ENCODE measurements at regions not wholly inside any gene's neighbourhood (a gene's known extent, or its start where the extent isn't known, plus 50 kb on each side); places are given as distances from the start of the nearest gene placed in this dataset.
"Not testable (repeated sequence)": the region's sequence is repeated elsewhere in the genome, so short reads cannot be mapped to it uniquely, and the experiment has no call there.

DNA sequence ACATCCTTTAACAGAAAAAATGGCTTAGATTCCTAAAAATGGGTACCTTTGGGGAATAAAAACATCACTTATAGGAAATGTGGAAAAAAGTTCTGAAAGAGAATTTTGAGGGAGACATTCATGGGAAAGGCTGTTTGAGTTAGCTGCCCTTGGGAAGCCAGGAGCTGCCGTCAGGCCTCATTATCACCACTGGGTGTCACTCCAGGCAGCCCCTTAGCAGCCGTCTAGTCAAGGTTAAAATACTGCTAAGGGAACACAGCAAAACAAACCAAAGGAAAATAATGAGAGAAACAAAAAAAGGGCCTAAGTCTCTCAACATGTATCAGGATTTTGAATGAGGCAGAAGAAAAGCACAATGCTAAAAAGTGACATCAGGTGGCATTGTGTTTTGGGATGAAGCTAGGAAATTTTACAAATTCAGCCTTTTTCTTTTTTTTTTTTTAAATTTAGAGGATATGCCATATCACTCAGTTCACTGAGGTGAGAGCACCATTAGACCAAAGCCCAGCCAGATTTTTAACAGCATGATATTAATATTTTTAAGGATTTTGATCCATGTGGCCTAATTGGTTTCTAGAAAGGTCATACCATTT lies 235.3 kb downstream of the GPAT3 start:
- DNase-seq = peak in 4 of 14 donors; percentile 0 to 20 (median 2)

DNA sequence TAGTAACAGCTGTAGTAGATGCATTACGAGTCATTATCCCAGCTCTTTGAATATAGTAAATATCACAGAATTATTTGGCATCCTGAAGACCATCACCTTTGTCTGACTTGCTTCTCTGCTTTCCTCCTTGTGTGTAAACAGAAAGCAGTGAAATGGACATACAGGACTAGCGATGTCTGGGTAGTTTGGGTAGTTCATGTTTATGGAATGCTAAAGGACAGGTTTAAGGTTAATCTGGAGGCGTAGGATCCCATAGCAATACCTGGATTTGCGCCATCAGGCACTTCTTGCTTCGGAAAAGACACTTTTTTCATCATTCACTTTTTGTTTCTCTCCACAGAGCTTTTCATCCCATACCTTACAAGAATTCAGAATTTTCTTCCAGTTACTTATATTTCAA lies 232.2 kb downstream of the GPAT3 start:
- no peak for DNase-seq

DNA sequence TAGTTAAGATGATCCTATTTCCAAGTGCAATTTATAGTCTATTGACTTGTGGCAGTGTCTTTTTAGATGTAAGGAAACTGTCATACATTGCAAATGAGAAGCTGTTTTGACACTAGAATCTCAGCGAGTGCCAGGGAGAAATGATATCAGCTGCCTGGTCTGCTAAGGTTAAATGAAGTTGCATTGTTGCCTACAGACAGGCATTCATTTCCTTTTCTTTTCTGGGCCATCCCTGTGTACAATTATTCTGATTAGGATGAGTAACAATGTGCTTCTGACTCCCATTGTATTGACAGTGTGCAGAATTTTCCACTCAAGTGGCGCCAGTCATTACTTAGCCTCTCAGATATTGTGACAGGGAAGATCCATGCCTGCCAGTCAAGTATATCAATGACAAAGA lies 231.2 kb downstream of the GPAT3 start:
- no peak for DNase-seq

DNA sequence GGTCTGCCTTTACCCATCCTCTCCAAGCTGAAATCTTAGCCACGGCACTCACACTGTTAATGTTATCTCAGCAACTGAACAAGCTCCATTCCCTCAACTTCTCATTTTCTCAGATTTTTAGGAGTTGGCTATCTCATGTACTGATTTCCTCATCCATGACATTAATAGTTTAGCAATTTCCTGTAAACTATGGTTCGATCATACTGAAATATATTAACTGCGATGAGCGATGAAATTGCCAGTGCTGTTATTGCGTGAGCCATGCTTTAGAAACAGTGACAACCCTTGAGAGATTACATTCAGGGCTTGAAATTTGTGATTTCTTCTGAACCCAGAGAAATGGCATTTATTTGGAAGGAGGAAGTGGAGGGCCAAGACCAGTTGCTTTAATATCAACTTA lies 223.7 kb downstream of the GPAT3 start:
- DNase-seq = no peak

DNA sequence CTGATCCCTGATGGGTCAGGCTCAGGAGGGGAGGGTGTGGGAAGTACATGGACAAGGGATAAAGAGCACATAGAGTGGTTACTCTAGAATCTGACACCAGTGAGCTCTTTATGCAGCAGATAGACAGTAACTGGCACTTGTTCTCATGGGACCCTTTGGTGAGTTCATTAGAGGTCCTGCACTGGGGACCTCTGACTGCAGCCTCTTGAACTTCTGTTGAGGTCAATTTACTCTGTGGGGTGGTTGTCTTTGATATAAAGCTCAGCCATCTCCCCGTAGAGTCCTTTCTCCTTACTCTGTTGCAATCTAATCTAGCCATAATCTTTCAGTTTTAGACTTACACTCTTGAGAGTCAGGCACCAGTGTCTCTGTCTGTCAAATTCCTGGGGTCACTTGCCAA lies 222.4 kb downstream of the GPAT3 start:
- no peak for DNase-seq

DNA sequence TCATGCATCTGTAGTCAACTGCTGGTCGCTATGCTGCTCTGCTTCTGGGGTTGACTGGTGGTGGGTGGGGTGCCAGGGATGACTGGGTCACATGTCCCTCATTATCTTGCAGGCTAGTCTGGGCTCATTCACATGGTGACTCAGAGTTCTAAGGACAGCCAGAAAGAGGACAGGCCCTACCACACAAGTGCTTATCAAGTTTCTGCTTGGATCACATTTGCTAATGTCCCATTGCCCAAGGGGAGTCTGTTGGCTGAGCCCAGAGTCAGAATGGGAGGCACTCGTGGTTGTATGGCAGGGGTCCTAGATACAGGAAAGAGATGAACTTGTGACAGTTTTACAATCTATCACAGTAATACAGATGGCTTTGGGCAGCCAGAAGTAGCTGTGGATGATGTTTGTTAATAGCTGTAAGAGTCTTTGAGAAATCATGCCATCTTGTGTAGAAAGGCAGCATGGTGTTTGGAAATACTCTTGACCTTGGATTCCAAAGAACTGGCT lies 221.3 kb downstream of the GPAT3 start:
- DNase-seq = no peak

DNA sequence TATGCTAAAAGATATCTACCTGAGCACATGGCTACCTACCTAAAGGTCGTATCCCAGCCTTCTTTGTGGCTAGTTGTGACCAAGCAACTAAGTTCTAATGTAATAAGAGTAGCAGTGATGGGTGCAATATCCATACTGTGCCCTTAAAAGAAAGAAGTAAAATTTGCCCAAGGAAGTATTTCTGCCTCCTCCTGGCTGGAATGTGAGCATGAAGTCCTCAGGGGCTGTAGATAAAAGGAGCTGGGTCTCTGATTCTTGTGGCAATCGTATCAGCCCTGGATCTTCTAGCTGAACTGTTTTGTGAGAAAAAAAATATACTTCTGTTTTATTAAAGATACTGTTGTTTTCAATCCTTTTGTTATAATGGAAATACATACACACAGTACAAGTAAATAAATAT lies 217.4 kb downstream of the GPAT3 start:
- DNase-seq = no peak

DNA sequence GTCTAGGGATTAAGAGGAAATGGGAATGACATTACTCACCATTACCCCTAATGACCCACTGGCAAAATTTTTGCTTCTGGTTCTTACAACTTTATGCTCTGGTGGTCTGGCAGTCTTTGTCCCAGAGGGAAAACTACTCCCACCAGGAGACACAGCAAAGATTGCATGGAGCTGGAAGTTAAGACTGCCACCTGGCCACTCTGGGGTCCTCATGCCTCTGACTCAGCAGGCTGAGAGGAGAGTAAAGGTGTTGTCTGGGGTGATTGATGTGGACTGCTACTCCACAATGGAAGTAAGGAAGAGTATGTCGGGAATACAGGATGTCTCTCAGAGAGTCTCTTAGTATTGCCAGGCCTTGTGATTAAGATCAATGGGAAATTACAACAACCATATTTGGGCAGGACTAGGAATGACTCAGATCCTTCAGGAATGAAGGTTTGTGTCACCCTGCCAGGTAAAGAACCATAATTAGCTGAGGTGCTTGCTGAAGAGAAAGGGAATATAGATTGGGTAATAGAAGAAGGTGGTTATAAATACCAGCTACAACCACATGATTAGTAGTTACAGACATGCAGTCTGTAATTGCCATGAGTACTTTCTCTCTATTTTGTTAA lies 215.5 kb downstream of the GPAT3 start:
- DNase-seq = no peak

DNA sequence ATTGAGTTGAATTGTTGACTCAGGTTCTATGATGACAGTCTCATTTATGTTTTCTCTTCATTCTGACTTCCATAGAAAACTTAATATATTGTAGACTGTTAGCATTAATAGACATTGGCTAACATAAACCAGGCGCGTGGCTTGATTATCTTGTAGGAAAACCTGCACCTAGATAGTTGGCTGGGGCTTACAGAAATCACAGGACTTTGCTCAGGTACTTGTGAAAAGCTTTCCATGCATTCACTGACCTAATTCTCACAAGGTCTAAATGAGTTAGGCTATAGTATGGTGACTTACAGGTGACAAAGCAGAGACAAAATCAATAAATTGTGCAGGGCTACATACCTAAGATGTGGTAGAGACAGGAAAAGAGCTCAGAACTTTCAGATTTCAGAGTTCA lies 212.8 kb downstream of the GPAT3 start:
- no peak for DNase-seq

DNA sequence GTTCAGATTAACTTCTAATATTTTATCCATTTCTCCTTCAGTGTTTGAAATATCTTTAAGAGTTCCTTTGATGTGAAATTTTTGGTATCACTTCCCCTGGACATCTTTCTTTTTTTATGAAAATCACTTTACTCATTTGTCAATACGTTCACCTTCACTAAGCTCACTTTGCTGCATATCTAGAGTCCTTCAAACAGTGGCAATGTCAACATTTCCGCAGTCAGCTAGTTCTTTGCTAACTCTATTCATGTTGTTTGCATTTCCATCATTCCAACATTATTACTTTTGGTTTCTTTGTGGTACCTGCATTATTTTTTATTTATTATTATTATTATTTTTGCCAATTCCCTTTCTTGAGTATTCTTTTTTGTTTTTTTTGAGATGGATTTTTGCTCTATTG lies 203.0 kb downstream of the GPAT3 start:
- no peak for DNase-seq

DNA sequence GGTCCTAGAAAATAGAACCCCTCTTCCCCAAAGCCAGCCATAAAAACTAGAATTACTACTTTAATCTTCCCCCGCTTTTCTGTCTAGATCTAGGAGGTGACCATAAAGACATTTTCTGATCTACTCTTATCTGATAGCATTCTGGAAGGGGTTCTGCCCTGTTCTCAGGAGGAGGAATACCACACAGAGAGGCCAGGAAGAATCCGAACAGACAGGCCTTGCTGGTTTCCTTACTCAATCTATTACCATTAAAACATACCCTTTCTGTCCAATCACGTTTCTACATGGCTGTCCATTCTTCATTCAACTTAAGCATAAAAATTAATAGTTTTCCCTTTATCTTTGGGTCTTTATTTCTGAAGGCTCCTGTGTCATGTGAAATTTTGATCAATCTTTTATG lies 198.7 kb downstream of the GPAT3 start:
- DNase-seq = no peak

DNA sequence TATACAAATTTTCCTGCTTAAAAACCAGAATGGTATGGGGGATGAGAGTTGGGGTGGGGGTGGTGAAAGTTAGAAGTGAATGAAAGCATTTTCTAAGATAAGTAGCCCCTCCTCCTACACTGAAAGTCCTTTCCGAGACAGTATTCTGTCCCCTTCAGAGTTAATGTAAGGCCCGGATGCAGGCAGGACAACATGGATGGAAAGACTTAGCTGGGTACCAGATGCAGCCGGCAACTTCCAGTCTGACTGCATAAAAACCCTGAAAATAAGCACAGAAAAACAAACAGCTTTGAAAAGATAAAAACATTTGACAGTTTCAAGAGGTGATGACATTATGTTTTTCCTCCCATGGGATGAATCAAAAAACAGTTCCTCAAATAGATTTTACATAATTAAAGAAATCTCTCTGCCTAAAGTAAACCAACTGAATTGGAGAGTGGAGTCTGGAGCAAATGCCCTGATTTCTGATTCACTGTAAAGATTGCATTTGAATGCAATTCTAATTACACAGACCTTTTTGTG lies 196.3 kb downstream of the GPAT3 start:
- DNase-seq = no peak

DNA sequence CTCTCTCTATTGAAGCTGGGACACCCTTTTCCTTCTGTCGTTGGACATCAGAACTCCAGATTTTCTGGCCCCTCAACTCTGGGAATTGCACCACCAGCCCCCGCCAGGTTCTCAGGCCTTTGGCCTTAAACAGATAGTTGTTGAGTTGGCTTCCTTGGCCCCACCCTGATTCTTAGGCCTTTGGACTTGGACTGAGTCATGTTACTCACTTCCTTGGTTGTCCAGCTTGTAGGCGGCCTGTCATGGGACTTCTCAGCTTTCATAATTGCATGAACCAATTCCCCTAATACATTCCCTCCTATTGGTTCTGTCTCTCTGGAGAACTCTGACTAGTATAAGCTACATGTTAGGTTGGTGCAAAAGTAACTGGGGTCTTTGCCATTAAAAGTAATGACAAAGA lies 195.7 kb downstream of the GPAT3 start:
- DNase-seq = no peak

DNA sequence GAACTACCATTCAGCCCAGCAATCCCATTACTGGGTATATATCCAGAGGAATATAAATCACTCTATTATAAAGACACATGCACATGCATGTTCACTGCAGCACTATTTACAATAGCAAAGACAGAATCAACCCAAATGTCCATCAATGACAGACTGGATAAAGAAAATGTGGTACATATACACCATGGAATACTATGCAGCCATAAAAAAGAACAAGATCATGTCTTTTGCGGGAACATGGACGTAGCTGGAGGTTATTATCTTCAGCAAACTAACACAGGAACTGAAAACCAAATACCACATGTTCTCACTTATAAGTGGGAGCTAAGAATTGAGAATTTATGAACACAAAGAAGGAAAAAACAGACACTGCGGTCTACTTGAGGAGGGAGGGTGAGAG lies 195.1 kb downstream of the GPAT3 start:
- not testable (repeated sequence) for DNase-seq

DNA sequence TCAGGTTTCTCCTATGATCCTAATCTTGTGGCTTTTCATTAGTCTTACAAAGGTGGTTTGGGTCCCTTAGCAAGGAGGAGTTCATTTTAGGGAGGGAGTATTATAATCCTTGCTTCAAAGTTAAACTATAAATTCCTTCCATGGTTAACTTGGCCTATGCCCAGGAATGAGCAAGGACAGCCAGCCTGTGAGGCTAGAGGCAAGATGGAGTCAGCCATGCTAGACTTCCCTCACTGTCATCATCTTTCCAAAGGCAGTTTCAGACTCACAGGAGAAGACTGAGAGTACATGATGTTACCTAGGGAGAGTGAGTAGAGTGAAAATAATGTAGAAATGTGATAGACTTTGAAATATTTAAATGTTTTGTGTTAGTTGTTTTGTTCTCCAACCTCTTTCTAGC lies 192.3 kb downstream of the GPAT3 start:
- DNase-seq = no peak

DNA sequence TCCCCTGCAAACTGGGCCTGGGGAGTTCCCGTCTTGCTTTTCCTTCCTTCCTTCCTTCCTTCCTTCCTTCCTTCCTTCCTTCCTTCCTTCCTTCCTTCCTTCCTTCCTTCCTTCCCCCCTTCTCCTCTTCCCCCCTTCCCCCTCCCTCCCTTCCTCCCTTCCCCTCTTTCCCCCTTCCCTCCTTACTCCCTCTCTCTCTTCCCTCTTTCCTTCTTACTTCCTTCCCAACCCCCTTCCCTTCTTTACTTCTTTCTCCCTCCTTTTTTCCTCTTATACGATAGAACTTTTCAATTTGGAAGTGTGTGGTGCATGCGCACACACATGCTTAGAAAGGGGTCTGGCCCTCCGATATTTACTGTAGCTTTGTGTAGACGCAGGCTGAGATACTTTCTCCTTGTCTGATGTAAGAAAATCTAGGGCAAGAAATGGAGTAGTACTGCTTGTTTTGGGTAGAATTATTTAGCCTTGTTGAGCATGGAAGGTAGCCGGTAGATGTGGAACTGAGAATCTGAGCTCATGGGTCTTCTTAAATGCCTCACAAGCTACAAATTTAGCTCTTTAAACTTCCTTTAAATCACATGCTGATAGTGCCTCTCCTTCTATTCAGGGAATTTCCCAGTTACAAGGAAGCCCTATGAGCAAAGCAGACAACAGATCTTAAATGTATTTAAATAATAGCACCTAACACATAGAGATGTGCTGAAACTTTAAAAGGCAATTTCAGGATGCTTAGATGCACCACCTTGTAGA lies 189.6 kb downstream of the GPAT3 start:
- DNase-seq = no peak

DNA sequence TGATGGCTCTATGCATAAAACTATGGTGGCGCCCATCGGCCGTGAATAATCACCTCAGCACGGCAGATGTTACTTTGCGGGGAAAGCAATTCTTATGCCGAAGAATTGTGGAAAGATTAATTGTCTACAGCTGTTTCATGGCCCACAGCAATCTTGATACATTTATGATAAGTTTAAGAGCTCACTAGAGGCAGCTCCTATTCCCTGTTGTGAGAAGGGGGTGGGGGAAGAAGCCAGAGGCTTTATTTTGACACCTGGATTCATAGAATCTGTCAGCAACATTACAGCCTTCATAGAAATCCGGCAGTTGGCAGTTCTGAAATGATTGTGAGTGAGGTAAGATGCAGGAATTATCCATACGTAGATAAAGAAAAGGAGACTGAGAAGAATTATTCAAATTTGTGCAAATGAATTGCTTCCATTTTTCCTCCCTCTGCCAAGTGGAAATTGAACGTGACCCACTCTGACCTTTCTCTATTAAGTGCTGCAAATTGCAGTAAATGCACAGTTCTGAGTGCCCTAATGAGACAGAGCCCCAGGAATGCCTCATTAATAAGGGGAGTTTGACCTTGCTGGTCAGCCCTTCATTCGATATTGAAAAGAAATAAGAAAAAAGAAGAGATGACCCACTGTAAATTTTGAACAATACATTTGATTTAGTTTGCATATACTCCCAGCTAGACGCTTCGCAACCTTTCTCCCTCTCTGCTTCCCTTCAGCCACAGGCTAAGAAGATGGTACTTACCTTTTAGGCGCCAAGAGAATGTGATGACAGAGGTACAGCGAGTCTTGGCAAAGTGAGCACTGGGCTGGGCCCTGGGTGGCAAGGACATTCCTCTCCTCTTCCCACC lies 188.8 kb downstream of the GPAT3 start:
- DNase-seq = no peak

DNA sequence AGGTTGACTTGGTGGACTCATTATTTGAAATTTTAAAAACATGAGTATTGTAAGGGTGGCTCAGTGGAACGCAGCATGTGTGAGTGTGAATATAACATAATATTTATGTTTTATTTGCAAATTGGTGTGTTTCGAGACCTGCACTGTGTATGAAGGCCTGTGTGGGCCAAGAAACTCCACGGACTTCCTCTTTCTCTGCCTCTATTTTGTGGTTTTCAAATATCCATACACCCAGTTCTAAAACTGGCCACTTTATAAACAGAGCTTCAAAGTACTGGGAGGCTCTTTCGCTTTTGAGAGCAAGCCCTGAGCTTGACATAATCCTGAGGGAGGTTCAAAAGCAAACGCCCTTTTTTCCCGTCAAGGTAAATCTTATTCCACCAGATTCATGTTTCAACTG lies 187.7 kb downstream of the GPAT3 start:
- no peak for DNase-seq

DNA sequence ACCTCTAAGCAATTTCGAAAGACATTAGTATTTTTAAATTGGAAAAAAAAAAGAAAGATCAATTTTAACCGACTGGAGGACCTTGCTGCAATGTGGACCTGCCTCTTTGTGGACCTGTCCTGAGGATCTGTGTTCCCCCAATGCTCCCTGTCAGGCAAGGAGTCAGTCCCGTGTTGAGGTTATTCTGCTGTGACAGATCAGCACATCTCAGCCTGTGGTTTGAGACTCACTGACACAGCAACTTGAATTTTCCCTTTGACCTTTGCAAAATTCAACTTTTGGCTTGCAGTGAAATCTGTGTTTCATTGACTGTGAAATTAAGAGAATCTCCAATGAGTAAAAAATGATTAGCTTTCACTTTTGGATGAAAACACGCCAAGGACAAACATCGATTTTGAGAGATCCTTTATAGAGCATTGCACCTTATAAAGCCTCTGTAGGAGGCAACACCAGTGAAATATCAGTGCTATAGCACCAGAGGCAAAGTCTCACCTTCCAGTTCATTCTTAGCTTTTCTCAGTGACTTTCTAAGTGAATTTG lies 186.9 kb downstream of the GPAT3 start:
- no peak for DNase-seq

DNA sequence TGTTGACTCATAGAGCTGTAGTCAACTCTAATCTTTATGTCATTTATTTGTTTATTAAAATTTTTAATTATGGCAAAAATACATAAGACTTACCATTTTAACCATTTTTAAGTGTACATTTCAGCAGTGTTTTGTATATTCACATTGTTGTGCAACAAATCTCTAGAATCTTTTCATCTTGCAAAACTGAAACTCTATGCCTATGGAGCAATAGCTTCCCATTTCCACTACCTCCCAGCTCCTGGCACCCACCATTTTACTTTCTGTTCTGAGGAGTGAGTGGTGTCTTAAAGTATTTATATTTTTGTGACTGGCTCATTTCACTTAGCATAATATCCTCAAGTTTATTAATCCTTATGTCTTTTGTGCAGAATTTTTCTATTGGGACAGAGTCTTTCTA lies 181.0 kb downstream of the GPAT3 start:
- DNase-seq = no peak

DNA sequence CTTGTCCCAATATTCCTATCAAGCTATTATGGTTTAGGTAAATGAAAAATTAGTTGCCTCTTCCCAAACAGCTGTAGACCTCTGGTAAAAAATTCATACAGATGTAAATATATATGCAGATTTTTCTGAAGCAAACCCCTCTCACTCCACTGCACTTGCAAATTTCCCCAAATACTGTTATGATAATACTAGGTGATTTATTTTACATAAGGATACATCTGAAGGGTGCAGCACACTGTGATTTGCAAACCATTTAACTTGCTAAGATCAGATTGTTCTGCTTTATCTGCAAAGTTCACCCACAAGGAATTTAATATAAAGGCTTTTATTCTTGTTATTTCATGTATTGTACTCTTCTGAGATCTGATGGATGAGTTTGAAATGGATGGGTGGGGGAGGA lies 177.0 kb downstream of the GPAT3 start:
- DNase-seq = no peak

DNA sequence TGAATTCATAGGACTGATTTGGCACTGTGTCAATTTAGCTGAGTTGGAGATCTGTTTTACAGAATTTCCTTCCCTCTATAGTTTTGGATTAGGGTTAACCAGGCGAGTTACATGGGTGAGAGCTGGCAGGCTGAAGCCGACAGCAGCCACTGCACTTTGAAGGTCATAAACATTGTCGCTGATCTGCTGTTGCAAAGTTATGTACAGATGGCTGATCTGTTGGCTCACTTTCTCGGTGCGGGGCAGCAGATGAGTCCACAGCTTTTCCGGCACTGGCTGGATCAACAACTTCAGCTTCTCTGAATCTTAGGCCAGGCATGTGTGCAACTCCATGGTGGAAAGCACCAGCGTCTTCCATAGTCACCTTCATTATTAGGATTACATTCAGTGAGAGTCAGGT lies 173.7 kb downstream of the GPAT3 start:
- no peak for DNase-seq

Measured in C1 segment of cervical spinal cord (tissue), 14 donors.